Hepatocyte (in vitro differentiated cells): ENCODE measurements at regions not wholly inside any gene's neighbourhood (a gene's known extent, or its start where the extent isn't known, plus 50 kb on each side); places are given as distances from the start of the nearest gene placed in this dataset.

ENCODE experiments used
- CTCF ChIP-seq: fragments of 200-600 bp; sonication (generic); IDR thresholded peaks from 2 replicates; pipeline ENCODE4 v1.5.1; 2016; ENCODE audit warnings: antibody characterized with exemption, mild to moderate bottlenecking; ENCODE audit not compliant: poor library complexity
- EZH2phosphoT487 ChIP-seq: fragments of 200-600 bp; sonication (generic); IDR thresholded peaks from one replicate; pipeline ENCODE4 v1.6.1; 2018; ENCODE audit warnings: antibody characterized with exemption, mild to moderate bottlenecking, low read depth, moderate library complexity; ENCODE audit not compliant: unreplicated experiment, severe bottlenecking

GRCh38 chr5:53331463-53331862 is 149.0 kb upstream of the FST start:
- TF ChIP-seq EZH2phosphoT487 = no peak
- no peak for TF ChIP-seq CTCF
